IPS-18c (cell line): ENCODE measurements at regions not wholly inside any gene's neighbourhood (a gene's known extent, or its start where the extent isn't known, plus 50 kb on each side); places are given as distances from the start of the nearest gene placed in this dataset.
"Not testable (repeated sequence)": the region's sequence is repeated elsewhere in the genome, so short reads cannot be mapped to it uniquely, and the experiment has no call there.

ENCODE experiments used
- H3K4me3 ChIP-seq: 2 replicates; pipeline ENCODE4 v1.7.0; 2013; ENCODE audit warnings: low read depth, mild to moderate bottlenecking, low read length, moderate library complexity; ENCODE audit not compliant: insufficient read depth
- H3K9me3 ChIP-seq: one replicate; pipeline ENCODE4 v1.6.1; 2013; ENCODE audit warnings: mild to moderate bottlenecking, low read length, moderate library complexity; ENCODE audit not compliant: control insufficient read depth, insufficient read depth

GRCh38 chr9:31144614-31145013 lies 1239.8 kb upstream of the ACO1 start:
- no peak overlapping the region for H3K4me3 ChIP-seq
- no peaks in the 10 kb centered on the region for H3K9me3 ChIP-seq

- Histone ChIP-seq H3K4me3 (no peak overlapping the region), H3K9me3 (no peaks in the 10 kb centered on the region)
Measured at GRCh38 chr9:31146485-31147166, 1237.8 kb upstream of the ACO1 start.

GRCh38 chr9:31153250-31153840 lies 1231.1 kb upstream of the ACO1 start:
- Histone ChIP-seq H3K4me3 (no peak overlapping the region), H3K9me3 (no peaks in the 10 kb centered on the region)

GRCh38 chr9:31166516-31166915 lies 1217.9 kb upstream of the ACO1 start:
- Histone ChIP-seq H3K9me3 (no peaks in the 10 kb centered on the region), H3K4me3 (no peak overlapping the region)

GRCh38 chr9:31168161-31168560 lies 1216.3 kb upstream of the ACO1 start:
- Histone ChIP-seq H3K9me3 (no peaks in the 10 kb centered on the region), H3K4me3 (no peak overlapping the region)

- no peaks in the 10 kb centered on the region for H3K9me3 ChIP-seq
Measured at GRCh38 chr9:31174681-31175080, 1209.8 kb upstream of the ACO1 start.

GRCh38 chr9:31183866-31184265 lies 1200.6 kb upstream of the ACO1 start:
- no peaks in the 10 kb centered on the region for H3K9me3 ChIP-seq
- no peak overlapping the region for H3K4me3 ChIP-seq

More at GRCh38 chr9:31174681-31175080, 1209.8 kb upstream of the ACO1 start:
- H3K4me3 ChIP-seq = no peak overlapping the region

GRCh38 chr9:31185831-31186230 lies 1198.6 kb upstream of the ACO1 start:
- H3K4me3 ChIP-seq = no peak overlapping the region
- H3K9me3 ChIP-seq = no peaks in the 10 kb centered on the region

- Histone ChIP-seq H3K9me3 (no peaks in the 10 kb centered on the region), H3K4me3 (no peak overlapping the region)
Measured at GRCh38 chr9:31188496-31188895, 1195.9 kb upstream of the ACO1 start.

- Histone ChIP-seq H3K9me3 (no peaks in the 10 kb centered on the region), H3K4me3 (no peak overlapping the region)
Measured at GRCh38 chr9:31210978-31211570, 1173.4 kb upstream of the ACO1 start.

GRCh38 chr9:31229976-31230375 lies 1154.5 kb upstream of the ACO1 start:
- not testable (repeated sequence) for H3K4me3 ChIP-seq

GRCh38 chr9:31232485-31232884 lies 1152.0 kb upstream of the ACO1 start:
- H3K9me3 ChIP-seq = peaks cover 4% of the 10 kb centered on the region

More at GRCh38 chr9:31229976-31230375, 1154.5 kb upstream of the ACO1 start:
- not testable (repeated sequence) for H3K9me3 ChIP-seq

GRCh38 chr9:31236344-31236743 lies 1148.1 kb upstream of the ACO1 start:
- H3K9me3 ChIP-seq = no peaks in the 10 kb centered on the region

More at GRCh38 chr9:31232485-31232884, 1152.0 kb upstream of the ACO1 start:
- H3K4me3 ChIP-seq = no peak overlapping the region

GRCh38 chr9:31243386-31243785 lies 1141.1 kb upstream of the ACO1 start:
- H3K4me3 ChIP-seq = no peak overlapping the region
- H3K9me3 ChIP-seq = no peaks in the 10 kb centered on the region

More at GRCh38 chr9:31236344-31236743, 1148.1 kb upstream of the ACO1 start:
- H3K4me3 ChIP-seq = no peak overlapping the region

GRCh38 chr9:31248156-31248555 lies 1136.3 kb upstream of the ACO1 start:
- no peak overlapping the region for H3K4me3 ChIP-seq
- no peaks in the 10 kb centered on the region for H3K9me3 ChIP-seq

GRCh38 chr9:31251386-31251785 lies 1133.1 kb upstream of the ACO1 start:
- H3K4me3 ChIP-seq = no peak overlapping the region

GRCh38 chr9:31253800-31254762 lies 1130.4 kb upstream of the ACO1 start:
- Histone ChIP-seq H3K9me3 (peaks cover 3% of the 10 kb centered on the region), H3K4me3 (no peak overlapping the region; the same call in 1 of the 2 replicates)

More at GRCh38 chr9:31251386-31251785, 1133.1 kb upstream of the ACO1 start:
- peaks cover 3% of the 10 kb centered on the region for H3K9me3 ChIP-seq
